Adrenal gland (tissue), 9 donors: ENCODE measurements at regions not wholly inside any gene's neighbourhood (a gene's known extent, or its start where the extent isn't known, plus 50 kb on each side); places are given as distances from the start of the nearest gene placed in this dataset.

Experiments
- DNase-seq, 7 donors: peaks; one replicate each; pipeline ENCODE4 v3.0.0-alpha.2; 2019 to 2020
- H3K27ac ChIP-seq, 5 donors: fragments of 200-600 bp; sonication (generic) in 4 of 5; 1 replicate in 3 of 5; 2 replicates in 2 of 5; pipeline versions ENCODE4 v1.5.1 to v1.8.0; 2016 to 2020; ENCODE audit warnings: mild to moderate bottlenecking in 1 of 5
- H3K27me3 ChIP-seq: fragments of 200-600 bp; 2 replicates; pipeline ENCODE4 v1.8.0; 2021
- H3K36me3 ChIP-seq, 2 donors: fragments of 200-600 bp; replicated peaks in 1 of 2; 1 replicate in 1 of 2; 2 replicates in 1 of 2; pipeline versions ENCODE4 v1.5.1 to v1.8.0; 2018 to 2022
- H3K4me1 ChIP-seq, 2 donors: fragments of 200-600 bp; replicated peaks in 1 of 2; 1 replicate in 1 of 2; 2 replicates in 1 of 2; pipeline versions ENCODE4 v1.5.1 to v1.8.0; 2018 to 2021
- H3K4me3 ChIP-seq, 4 donors: fragments of 200-600 bp; sonication (generic) in 3 of 4; one replicate each; pipeline ENCODE4 v1.5.1; 2016 to 2018
- H3K9me3 ChIP-seq, 3 donors: fragments of 200-600 bp; sonication (generic) in 1 of 3; replicated peaks in 1 of 3; 1 replicate in 2 of 3; 2 replicates in 1 of 3; pipeline versions ENCODE4 v1.5.1 to v1.8.0; 2016 to 2021
- CTCF ChIP-seq, 6 experiments: fragments of 450-650 bp in 4 of 6; fragments of 200-600 bp in 2 of 6; sonication (generic) in 1 of 6; IDR thresholded peaks; 1 replicate in 5 of 6; 2 replicates in 1 of 6; pipeline versions ENCODE4 v1.5.1 to v1.8.0; 2016 to 2021; ENCODE audit warnings: antibody characterized with exemption in 6 of 6, mild to moderate bottlenecking in 2 of 6, moderate library complexity in 1 of 6
- POLR2A ChIP-seq, 2 donors: fragments of 450-650 bp; IDR thresholded peaks; one replicate each; pipeline ENCODE4 v1.6.1; 2017; ENCODE audit warnings: antibody characterized with exemption in 2 of 2, mild to moderate bottlenecking in 2 of 2, moderate library complexity in 1 of 2
- WGBS, 4 donors: extraction: QIAGEN DNeasy Blood & Tissue Kit in 2 of 4; methylation state at CpG; one replicate each; pipeline versions ENCODE4 v1.1.5 to v1.1.7; 2013 to 2017; 5-methylcytosine and 5-hydroxymethylcytosine counted together
- intact Hi-C, 2 donors: fragments of 100-400 bp; cut with DNase I; formaldehyde crosslinking; loops; one replicate each; pipeline versions ENCODE4 v1.14.1 to v1.15.0; 2022 to 2023
- donor health status: healthy with polysubstance abuse.
- donor health status: Bipolar disorder and iron deficiency.
- donor health status: DM: yes; HTN: yes; CAD: no.
- donor health status: DM: no; HTN: no; CAD: no.
- donor health status: DM: no; HTN: no; CAD: no.

- no peak for TF ChIP-seq POLR2A (IDR thresholded peaks at IDR 0.05)
- no peak for TF ChIP-seq CTCF (IDR thresholded peaks at IDR 0.05)
- no peaks in the 10 kb centered on the region for H3K36me3 ChIP-seq
- no peak overlapping the region for H3K27ac ChIP-seq
- 70 to 74% (median 73%) methylated on average over 2 of the region's 2 CpGs for WGBS, 4 donors
- no peaks in the 10 kb centered on the region for H3K9me3 ChIP-seq
- DNase-seq = no peak
- intact Hi-C loops = no loop called here
- no peak overlapping the region for H3K4me3 ChIP-seq
- H3K27me3 ChIP-seq = no peaks in the 10 kb centered on the region
- no peaks in the 10 kb centered on the region for H3K4me1 ChIP-seq
Observed at GRCh38 chr3:22007368-22007767, 256.4 kb upstream of the ZNF385D start.

- Histone ChIP-seq H3K4me1 (no peaks in the 10 kb centered on the region), H3K27ac (no peak overlapping the region), H3K4me3 (no peak overlapping the region), H3K27me3 (no peaks in the 10 kb centered on the region), H3K9me3 (no peaks in the 10 kb centered on the region), H3K36me3 (no peaks in the 10 kb centered on the region)
- TF ChIP-seq CTCF (IDR thresholded peaks at IDR 0.05) = no peak
- no peak for TF ChIP-seq POLR2A (IDR thresholded peaks at IDR 0.05)
- DNase-seq = no peak
- 79 to 85% (median 83%) methylated on average over 2 of the region's 2 CpGs for WGBS, 4 donors
- intact Hi-C loops = no loop called here
Observed at GRCh38 chr3:22010997-22011396, 260.0 kb upstream of the ZNF385D start.

DNA sequence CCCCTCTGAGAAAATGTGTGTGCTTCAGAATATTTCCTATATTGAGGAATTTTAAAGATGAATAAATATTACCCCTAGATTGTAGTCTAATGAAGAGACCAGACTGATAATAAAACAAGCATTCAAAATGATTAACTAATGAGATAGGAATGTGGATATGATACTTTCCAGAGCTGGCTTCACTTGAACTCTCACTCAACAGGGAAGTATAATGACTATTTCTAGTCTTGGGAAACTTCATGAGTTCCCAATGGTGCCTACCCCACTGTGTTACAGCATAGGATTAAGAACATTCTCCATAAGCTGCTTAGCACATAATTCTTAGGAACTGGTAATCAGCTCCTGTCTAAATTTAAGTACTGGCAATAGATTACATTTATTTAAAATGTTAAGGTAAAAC lies 261.5 kb upstream of the ZNF385D start:
- Histone ChIP-seq H3K27ac (no peak overlapping the region), H3K9me3 (no peaks in the 10 kb centered on the region), H3K4me1 (no peaks in the 10 kb centered on the region), H3K4me3 (no peak overlapping the region), H3K36me3 (no peaks in the 10 kb centered on the region), H3K27me3 (no peaks in the 10 kb centered on the region)
- no peak for DNase-seq
- intact Hi-C loops = no loop called here
- TF ChIP-seq POLR2A (IDR thresholded peaks at IDR 0.05) = no peak
- TF ChIP-seq CTCF (IDR thresholded peaks at IDR 0.05) = no peak

- H3K4me1 ChIP-seq = no peaks in the 10 kb centered on the region
- TF ChIP-seq CTCF (IDR thresholded peaks at IDR 0.05) (no peak), POLR2A (IDR thresholded peaks at IDR 0.05) (no peak)
- DNase-seq = no peak
- no peaks in the 10 kb centered on the region for H3K9me3 ChIP-seq
- H3K4me3 ChIP-seq = no peak overlapping the region
- intact Hi-C loops = no loop called here
- 85 to 92% (median 88%) methylated on average over 1 of the region's 1 CpG for WGBS, 4 donors
- H3K27ac ChIP-seq = no peak overlapping the region
- no peaks in the 10 kb centered on the region for H3K27me3 ChIP-seq
- H3K36me3 ChIP-seq = no peaks in the 10 kb centered on the region
Observed at GRCh38 chr3:22013641-22014040, 262.6 kb upstream of the ZNF385D start.
